GM21515 (cell line): ENCODE measurements at regions not wholly inside any gene's neighbourhood (a gene's known extent, or its start where the extent isn't known, plus 50 kb on each side); places are given as distances from the start of the nearest gene placed in this dataset.
"Not testable (repeated sequence)": the region's sequence is repeated elsewhere in the genome, so short reads cannot be mapped to it uniquely, and the experiment has no call there.

ENCODE experiments used
- ATAC-seq: cut with Tn5 transposase; IDR thresholded peaks from one replicate; pipeline ENCODE4 v1.9.1; 2021; ENCODE audit not compliant: unreplicated experiment

- no peak for ATAC-seq
Observed at GRCh38 chr5:30505014-30505886, 688.2 kb upstream of the CDH6 start.

GRCh38 chr5:30502277-30502676, 691.2 kb upstream of the CDH6 start:
- no peak for ATAC-seq

DNA sequence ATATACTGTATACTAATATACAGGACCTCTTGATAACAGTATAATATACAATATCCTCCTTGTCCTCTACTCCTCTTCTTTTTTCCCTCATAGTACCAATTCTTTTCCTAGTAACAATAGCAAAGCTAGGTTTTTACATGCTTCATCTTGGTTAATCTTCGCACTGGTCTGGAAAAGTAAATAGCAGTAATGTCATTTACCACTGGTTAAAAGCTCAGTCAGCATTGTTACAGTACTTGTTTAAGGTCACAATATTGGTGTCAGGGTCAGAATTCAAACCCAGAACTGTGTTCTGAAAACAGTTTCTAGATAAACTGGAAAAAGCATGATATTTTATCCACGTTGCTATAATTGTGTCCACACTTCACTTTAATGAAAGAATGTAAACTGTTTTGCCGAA, 692.4 kb upstream of the CDH6 start:
- no peak for ATAC-seq

DNA sequence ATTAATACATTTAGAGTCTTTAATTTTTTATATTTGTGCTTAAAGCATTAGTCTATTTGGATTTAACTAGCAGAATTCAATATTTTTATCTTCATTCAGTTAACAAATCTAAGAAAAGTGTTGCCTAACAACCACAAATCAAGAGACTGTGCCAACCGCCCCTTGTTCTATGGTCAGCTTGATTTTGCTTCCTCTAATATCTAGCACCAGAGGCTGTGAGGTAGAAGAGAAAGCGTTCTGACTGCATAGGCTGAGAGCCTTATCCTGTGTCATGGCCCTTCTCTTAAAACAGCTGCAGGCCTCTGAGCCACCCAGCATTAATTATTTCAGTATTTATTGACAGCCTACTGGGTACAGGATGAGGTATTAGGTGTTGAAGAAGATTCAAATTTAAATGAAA, 693.0 kb upstream of the CDH6 start:
- no peak for ATAC-seq

DNA sequence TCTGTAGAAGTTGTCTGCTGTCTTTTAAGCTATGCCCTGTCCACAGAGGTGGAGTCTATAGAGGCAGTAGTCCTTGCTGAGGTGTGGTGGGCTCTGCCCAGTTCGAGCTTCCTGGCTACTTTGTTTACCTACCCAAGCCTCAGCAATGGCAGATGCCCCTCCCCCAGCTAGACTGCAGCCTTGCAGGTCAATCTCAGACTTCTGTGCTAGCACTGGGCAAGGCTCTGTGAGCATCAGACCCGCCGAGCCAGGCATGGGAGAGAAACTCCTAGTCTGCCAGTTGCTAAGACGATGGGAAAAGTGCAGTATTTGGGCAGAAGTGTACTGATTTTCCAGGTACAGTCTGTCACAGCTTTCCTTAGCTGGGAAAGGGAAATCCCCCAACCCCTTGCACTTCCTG, 694.1 kb upstream of the CDH6 start:
- no peak for ATAC-seq

DNA sequence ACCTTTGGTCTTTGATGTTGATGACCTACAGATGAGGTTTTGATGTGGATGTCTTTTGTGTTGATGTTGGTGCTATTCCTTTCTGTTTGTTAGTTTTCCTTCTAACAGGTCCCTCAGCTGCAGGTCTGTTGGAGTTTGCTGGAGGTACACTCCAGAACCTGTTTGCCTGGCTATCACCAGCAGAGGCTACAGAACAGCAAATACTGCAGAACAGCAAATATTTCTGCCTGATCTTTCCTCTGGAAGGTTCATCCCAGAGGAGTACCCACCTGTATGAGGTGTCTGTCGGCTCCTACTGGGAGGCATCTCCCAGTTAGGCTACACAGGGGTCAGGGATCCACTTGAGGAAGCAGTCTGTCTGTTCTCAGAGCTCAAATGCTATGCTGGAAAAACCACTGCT, 694.5 kb upstream of the CDH6 start:
- ATAC-seq = no peak

DNA sequence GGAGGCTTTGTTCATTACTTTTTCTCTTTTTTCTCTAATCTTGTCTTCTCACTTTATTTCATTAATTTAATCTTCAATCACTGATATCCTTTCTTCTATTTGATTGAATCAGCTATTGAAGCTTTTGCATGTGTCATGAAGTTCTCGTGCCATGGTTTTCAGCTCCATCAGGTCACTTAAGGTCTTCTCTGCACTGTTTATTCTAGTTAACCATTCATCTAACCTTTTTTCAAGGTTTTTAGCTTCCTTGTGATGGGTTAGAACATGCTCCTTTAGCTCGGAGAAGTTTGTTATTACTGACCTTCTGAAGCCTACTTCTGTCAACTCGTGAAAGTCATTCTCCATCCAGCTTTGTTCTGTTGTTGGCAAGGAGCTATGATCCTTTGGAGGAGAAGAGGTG, 695.0 kb upstream of the CDH6 start:
- not testable (repeated sequence) for ATAC-seq

GRCh38 chr5:30494113-30494512, 699.4 kb upstream of the CDH6 start:
- not testable (repeated sequence) for ATAC-seq

DNA sequence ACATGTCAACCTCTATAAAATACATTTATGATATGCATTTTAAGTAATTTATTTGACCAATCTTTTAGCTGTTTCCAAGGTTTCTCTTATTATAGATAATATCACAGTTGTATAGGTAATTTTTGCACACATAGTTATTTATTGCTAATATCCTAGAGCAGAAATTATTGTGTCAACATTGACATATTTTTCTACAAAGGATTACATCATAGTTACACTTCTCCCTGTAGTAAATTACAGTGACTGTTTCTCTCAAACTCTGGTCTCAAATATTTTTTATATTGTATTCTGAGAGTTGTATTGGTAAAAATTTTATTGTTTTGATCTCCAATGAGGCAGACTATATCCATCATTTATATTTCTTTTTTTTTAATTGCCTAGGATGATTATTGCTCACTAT, 714.4 kb upstream of the CDH6 start:
- no peak for ATAC-seq

GRCh38 chr5:30475429-30475828, 718.1 kb upstream of the CDH6 start:
- ATAC-seq = no peak

- no peak for ATAC-seq
Observed at GRCh38 chr5:30469691-30470090, 723.8 kb upstream of the CDH6 start.

DNA sequence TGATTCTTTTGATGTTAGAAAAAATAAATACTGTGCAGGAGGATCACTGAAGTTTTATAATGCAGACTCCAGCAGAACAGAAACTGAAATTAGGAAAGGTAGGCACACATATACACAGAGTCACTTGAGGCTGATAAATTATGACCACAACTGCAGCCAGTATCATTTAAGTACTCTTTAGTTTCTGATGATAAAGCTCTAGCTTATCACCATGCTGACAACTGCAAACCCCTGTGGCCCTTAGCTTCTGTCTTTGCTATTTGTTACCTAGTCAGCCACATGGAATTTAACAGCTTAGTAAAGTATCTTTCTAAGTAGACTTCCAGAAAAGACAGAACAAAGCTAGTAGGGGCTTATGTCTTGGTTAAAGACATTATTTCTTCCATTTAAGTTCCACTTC, 734.8 kb upstream of the CDH6 start:
- no peak for ATAC-seq

- ATAC-seq = not testable (repeated sequence)
Observed at GRCh38 chr5:30455484-30455883, 738.0 kb upstream of the CDH6 start.

DNA sequence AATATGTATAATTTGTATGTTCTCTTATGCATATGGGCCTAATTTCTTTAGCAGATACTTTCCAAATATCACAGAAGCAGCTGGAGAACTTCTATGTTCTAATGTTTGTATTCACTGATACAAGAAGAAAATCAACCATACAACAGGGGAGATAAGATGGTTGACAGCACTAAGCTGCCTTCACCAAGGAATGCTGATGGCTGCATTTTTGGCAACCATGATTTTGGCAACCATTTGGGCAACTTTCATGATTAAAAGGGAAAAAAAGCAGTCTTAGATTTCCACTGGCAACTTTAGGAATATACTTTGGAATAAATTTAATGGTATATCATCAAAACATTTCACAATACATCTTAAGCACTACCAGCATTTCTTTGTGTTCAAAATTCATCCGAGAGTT, 740.3 kb upstream of the CDH6 start:
- no peak for ATAC-seq

GRCh38 chr5:30450153-30450552, 743.3 kb upstream of the CDH6 start:
- ATAC-seq = no peak

- no peak for ATAC-seq
Observed at GRCh38 chr5:30447431-30447830, 746.1 kb upstream of the CDH6 start.

- no peak for ATAC-seq
Observed at GRCh38 chr5:30446456-30446855, 747.0 kb upstream of the CDH6 start.

DNA sequence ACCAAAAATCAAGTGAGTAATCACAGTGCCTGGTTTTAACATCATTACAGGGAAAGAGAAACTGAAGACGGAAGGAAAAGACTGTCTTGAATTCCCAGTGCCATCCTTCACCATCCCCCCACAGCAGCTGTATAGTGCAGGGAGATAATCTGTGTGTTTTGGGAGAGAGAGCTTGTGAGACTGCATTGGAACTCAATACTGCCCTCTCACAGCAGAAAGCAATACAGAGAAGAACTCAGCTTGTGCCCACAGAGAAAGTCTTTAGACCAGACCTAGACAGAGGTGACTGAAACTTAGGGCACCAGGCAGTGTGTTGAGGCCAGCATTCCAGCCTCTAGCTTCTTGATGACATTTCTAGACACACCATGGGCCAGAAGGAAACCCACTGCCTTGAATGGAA, 754.7 kb upstream of the CDH6 start:
- ATAC-seq = no peak

- ATAC-seq = no peak
Observed at GRCh38 chr5:30436691-30437090, 756.8 kb upstream of the CDH6 start.

DNA sequence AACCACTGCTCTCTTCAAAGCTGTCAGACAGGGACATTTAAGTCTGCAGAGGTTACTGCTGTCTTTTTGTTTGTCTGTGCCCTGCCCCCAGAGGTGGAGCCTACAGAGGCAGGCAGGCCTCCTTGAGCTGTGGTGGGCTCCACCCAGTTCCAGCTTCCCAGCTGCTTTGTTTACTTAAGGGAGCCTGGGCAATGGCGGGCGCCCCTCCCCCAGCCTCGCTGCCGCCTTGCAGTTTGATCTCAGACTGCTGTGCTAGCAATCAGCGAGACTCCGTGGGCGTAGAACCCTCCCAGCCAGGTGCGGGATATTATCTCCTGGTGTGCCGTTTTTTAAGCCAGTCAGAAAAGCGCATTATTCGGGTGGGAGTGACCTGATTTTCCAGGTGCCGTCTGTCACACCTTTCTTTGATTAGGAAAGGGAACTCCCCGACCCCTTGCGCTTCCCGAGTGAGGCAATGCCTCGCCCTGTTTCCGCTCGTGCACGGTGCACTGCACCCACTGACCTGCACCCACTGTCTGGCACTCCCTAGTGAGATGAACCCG, 764.5 kb upstream of the CDH6 start:
- not testable (repeated sequence) for ATAC-seq

DNA sequence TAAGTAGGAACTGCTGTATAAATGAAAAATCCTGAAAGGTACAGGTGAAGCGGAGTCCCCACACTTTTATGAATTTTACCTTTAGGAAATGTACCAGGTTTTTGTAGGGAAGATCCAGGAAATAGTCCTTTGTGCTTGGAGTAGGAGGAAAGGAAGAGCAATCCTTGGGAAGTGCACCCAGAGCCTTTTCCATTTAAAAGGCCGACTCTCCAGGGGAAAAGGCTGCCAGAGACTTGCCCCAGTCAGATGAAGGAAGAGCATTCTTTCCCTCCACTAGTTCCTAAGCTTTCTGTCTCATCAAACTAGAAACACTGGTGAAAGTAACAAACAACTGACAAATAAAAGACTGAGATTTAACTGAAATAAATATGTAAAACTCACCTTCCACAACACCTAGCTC, 779.4 kb upstream of the CDH6 start:
- no peak for ATAC-seq

- no peak for ATAC-seq
Observed at GRCh38 chr5:30413540-30413939, 779.9 kb upstream of the CDH6 start.

DNA sequence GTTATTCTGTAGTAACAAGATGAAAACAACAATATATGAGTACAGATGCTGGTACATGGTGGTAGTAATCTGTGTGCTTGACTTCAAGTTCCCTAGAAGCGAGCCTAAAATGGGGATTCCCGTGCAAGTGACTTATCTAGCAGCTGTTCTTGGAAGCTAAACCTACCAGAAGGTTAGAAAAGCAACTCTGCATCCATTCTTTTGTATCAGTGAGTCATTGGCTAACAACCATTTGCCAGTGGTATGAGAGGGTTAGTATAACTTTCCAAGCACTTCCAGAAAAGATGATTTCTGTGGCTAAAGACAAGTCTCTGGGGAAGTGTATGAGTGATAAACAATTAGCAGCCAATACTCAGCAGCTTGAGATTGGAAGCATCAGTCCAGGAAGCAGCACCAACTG, 787.7 kb upstream of the CDH6 start:
- ATAC-seq = no peak
